Glutamatergic neuron (in vitro differentiated cells): ENCODE measurements at regions not wholly inside any gene's neighbourhood (a gene's known extent, or its start where the extent isn't known, plus 50 kb on each side); places are given as distances from the start of the nearest gene placed in this dataset.

Source experiments
- DNase-seq: peaks from one replicate; pipeline ENCODE4 v3.0.0; 2022
- H3K27ac Mint-ChIP-seq: one replicate; pipeline ENCODE4 v1.8.0; 2020; ENCODE audit warnings: mild to moderate bottlenecking, mixed read lengths, inconsistent platforms; ENCODE audit not compliant: unreplicated experiment
- H3K27me3 Mint-ChIP-seq: one replicate; pipeline ENCODE4 v1.8.0; 2020; ENCODE audit warnings: mild to moderate bottlenecking, moderate library complexity, mixed read lengths, inconsistent platforms; ENCODE audit not compliant: unreplicated experiment
- H3K36me3 Mint-ChIP-seq: one replicate; pipeline ENCODE4 v1.8.0; 2020; ENCODE audit warnings: mild to moderate bottlenecking, mixed read lengths, inconsistent platforms; ENCODE audit not compliant: unreplicated experiment
- H3K4me1 Mint-ChIP-seq: one replicate; pipeline ENCODE4 v1.8.0; 2020; ENCODE audit warnings: mild to moderate bottlenecking, low read depth, mixed read lengths, inconsistent platforms; ENCODE audit not compliant: unreplicated experiment
- H3K4me3 Mint-ChIP-seq: one replicate; pipeline ENCODE4 v1.8.0; 2020; ENCODE audit warnings: mild to moderate bottlenecking, mixed read lengths, inconsistent platforms; ENCODE audit not compliant: unreplicated experiment
- H3K9me3 Mint-ChIP-seq: one replicate; pipeline ENCODE4 v1.8.0; 2020; ENCODE audit warnings: mild to moderate bottlenecking, moderate library complexity, mixed read lengths, inconsistent platforms; ENCODE audit not compliant: unreplicated experiment
- TF ChIP-seq, protein P1 (sequence below): fragments of 200-600 bp; sonication (generic); IDR thresholded peaks from one replicate; pipeline ENCODE4 v1.5.0; 2021; ENCODE audit not compliant: partially characterized antibody, unreplicated experiment

DNA sequence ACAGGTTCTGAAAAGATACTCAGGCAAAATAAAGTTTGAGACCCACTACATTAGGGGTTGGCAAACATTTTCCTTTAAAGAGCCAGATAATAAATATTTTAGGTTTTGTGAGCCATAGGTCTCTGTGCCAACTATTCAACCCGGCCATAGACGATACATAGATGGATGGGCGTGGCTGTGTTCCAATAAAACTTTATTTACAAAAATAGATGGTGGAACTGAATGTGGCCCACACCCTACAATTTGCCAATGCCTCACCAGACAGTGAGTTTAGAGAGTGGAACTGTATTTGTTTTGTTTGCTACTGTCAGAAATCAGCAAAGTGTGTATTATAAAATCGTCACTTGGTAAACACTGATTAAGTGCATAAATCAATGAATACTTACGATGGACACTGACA, 78.0 kb downstream of the ACKR3 start:
- Mint-ChIP-seq H3K4me1 (no peaks in the 10 kb centered on the region), H3K27me3 (no peaks in the 10 kb centered on the region), H3K27ac (no peak overlapping the region), H3K9me3 (peaks cover 5% of the 10 kb centered on the region), H3K4me3 (no peak overlapping the region), H3K36me3 (peaks cover 12% of the 10 kb centered on the region)
- DNase-seq: no peak
- TF ChIP-seq, protein P1, sequence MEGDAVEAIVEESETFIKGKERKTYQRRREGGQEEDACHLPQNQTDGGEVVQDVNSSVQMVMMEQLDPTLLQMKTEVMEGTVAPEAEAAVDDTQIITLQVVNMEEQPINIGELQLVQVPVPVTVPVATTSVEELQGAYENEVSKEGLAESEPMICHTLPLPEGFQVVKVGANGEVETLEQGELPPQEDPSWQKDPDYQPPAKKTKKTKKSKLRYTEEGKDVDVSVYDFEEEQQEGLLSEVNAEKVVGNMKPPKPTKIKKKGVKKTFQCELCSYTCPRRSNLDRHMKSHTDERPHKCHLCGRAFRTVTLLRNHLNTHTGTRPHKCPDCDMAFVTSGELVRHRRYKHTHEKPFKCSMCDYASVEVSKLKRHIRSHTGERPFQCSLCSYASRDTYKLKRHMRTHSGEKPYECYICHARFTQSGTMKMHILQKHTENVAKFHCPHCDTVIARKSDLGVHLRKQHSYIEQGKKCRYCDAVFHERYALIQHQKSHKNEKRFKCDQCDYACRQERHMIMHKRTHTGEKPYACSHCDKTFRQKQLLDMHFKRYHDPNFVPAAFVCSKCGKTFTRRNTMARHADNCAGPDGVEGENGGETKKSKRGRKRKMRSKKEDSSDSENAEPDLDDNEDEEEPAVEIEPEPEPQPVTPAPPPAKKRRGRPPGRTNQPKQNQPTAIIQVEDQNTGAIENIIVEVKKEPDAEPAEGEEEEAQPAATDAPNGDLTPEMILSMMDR: no peak

DNA sequence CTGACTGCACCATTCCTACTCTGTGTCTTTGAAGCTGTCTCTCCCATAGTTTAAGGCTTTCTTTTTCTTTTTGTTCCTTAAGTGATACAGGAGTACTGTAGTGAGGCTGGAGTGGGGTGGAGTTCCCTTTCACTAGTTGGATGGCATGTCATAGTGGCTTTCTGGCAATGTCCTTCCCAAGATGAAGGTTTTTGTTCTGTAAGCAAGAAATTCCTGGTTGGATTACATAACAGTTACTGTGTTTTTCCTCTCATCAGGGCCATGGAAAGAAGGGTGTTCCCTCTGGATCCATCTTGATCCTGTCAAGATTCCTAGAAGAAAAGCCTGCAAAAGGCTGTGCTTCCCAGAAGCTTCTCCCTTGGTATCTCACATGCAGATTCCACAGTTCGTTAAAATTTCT, 84.2 kb downstream of the ACKR3 start:
- Mint-ChIP-seq H3K36me3 (peaks cover 18% of the 10 kb centered on the region), H3K9me3 (peaks cover 3% of the 10 kb centered on the region), H3K4me3 (no peak overlapping the region), H3K27me3 (no peaks in the 10 kb centered on the region), H3K27ac (no peak overlapping the region), H3K4me1 (no peaks in the 10 kb centered on the region)
- DNase-seq: no peak
- TF ChIP-seq, protein P1: no peak

DNA sequence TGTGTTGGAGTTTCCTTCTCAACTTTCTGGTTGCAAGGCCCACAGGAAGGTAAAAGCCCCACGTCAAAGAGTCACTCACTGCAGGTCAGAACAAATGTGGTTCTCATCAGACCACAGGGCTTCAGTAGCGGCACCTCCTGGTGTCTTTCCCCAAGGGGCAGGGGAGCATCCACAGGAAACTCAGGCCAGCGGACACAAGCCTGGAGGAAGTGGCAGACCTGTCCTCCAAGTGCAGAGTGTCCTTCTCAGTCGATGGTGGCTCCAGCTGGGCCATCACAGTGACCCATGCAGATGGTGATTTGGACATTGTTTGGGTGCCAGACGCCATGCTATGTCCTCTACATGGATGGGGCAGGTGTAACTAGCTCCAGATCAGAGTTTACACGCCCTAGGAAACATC, 84.9 kb downstream of the ACKR3 start:
- Mint-ChIP-seq H3K4me3 (no peak overlapping the region), H3K27me3 (no peaks in the 10 kb centered on the region), H3K36me3 (peaks cover 18% of the 10 kb centered on the region), H3K4me1 (no peaks in the 10 kb centered on the region), H3K9me3 (peaks cover 3% of the 10 kb centered on the region), H3K27ac (no peak overlapping the region)
- DNase-seq: no peak
- TF ChIP-seq, protein P1: no peak

DNA sequence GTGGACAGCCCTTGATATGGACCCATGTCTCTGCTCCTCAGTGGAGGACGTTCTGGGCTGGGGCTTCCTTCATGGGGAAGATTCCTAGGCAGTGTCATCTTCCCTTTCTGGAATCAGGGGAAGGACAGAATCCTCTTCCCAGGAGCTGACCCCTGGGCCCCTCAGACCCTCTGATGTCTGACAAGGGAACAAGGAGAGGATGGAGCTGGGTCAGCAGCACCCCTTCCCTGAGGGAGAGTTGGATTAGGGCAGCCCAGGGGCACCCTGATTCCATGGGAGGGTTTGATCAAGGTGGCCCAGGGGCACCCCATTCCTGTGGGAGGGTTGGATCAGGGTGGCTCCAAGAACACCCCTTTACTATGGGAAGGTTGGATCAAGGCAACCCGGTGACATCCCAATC, 86.5 kb downstream of the ACKR3 start:
- Mint-ChIP-seq H3K4me1 (no peaks in the 10 kb centered on the region), H3K36me3 (peaks cover 12% of the 10 kb centered on the region), H3K4me3 (no peak overlapping the region), H3K9me3 (peaks cover 3% of the 10 kb centered on the region), H3K27me3 (no peaks in the 10 kb centered on the region), H3K27ac (no peak overlapping the region)
- DNase-seq: no peak
- TF ChIP-seq, protein P1: no peak

DNA sequence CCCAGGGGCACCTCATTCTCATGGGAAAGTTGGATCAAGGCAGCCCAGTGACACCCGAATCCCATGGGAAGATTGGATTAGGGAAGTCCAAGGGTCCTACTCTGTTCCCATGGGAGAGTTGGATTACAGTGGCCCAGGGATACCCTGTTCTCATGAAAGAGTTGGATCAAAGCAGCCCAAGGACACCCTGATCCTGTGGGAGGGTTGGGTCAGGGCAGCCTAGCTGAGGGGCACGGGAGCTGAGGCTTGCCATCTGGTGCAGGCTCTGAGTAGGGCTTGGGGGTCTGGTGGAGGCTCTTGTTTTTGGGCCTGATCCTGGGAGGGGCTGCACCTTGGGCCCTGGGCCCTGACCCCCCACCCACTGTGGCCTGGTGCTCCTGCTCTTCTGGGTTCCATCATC, 87.1 kb downstream of the ACKR3 start:
- Mint-ChIP-seq H3K9me3 (peaks cover 3% of the 10 kb centered on the region), H3K36me3 (peaks cover 12% of the 10 kb centered on the region), H3K4me3 (no peak overlapping the region), H3K27me3 (no peaks in the 10 kb centered on the region), H3K27ac (no peak overlapping the region), H3K4me1 (no peaks in the 10 kb centered on the region)
- DNase-seq: no peak
- TF ChIP-seq, protein P1: no peak
